ENCODE measurements at regions not wholly inside any gene's neighbourhood (a gene's known extent, or its start where the extent isn't known, plus 50 kb on each side); places are given as distances from the start of the nearest gene placed in this dataset.

- no peak for TF ChIP-seq ZNF425 (CRISPR knock-in tag; conservative IDR thresholded peaks at IDR 0.05)
- TF ChIP-seq AFF4 (CRISPR knock-in tag; IDR thresholded peaks at IDR 0.05; ENCODE audit: borderline replicate concordance), result no peak
Observed at GRCh38 chr20:52348434-52348833, 156.9 kb upstream of the ZFP64 start (continued).

GRCh38 chr20:52346797-52347196 lies 155.2 kb upstream of the ZFP64 start:
- H3K27me3 Mint-ChIP-seq (ENCODE audit: low read depth), result no peaks in the 10 kb centered on the region
- no peaks in the 10 kb centered on the region for H3K36me3 Mint-ChIP-seq

GRCh38 chr20:52342913-52343312 lies 151.3 kb upstream of the ZFP64 start:
- H3K27me3 Mint-ChIP-seq (ENCODE audit: low read depth), result no peaks in the 10 kb centered on the region
- ATAC-seq (no peak), DNase-seq (ENCODE audit: low spot score) (no peak)
- ChIA-PET CTCF (no interaction called here), POLR2A (no interaction called here)
- peaks cover 10% of the 10 kb centered on the region for H3K9me3 Mint-ChIP-seq
- no peaks in the 10 kb centered on the region for H3K4me1 Mint-ChIP-seq
- no peak overlapping the region for H3K4me3 Mint-ChIP-seq
- peaks cover 5% of the 10 kb centered on the region; the same call in 1 of the 2 replicates for H3K36me3 Mint-ChIP-seq
- no peak overlapping the region for H3K27ac Mint-ChIP-seq
- no peak for TF ChIP-seq ZNF396 (CRISPR knock-in tag; IDR thresholded peaks at IDR 0.05; ENCODE audit: borderline replicate concordance)
- no peak for TF ChIP-seq PRDM15 (CRISPR knock-in tag; IDR thresholded peaks at IDR 0.05)
- TF ChIP-seq HMGA2 (CRISPR knock-in tag; IDR thresholded peaks at IDR 0.05), result no peak
- no peak for TF ChIP-seq ZBTB21 (CRISPR knock-in tag; IDR thresholded peaks at IDR 0.05; ENCODE audit: borderline replicate concordance)
- TF ChIP-seq JUN (CRISPR knock-in tag; IDR thresholded peaks at IDR 0.05), result no peak
- TF ChIP-seq ATF2 (CRISPR knock-in tag; IDR thresholded peaks at IDR 0.05; ENCODE audit: borderline replicate concordance, low read depth), result no peak
- TF ChIP-seq FOXJ3 (CRISPR knock-in tag; IDR thresholded peaks at IDR 0.05; ENCODE audit: borderline replicate concordance), result no peak
- TF ChIP-seq ZNF671 (CRISPR knock-in tag; IDR thresholded peaks at IDR 0.05), result no peak
- TF ChIP-seq GTF2I (CRISPR knock-in tag; conservative IDR thresholded peaks at IDR 0.05), result no peak
- TF ChIP-seq PRRX2 (CRISPR knock-in tag; IDR thresholded peaks at IDR 0.05), result no peak

More at GRCh38 chr20:52346797-52347196, 155.2 kb upstream of the ZFP64 start:
- H3K27ac Mint-ChIP-seq, result no peak overlapping the region
- ATAC-seq (no peak), DNase-seq (ENCODE audit: low spot score) (no peak)
- ChIA-PET POLR2A (no interaction called here), CTCF (no interaction called here)
- TF ChIP-seq ZNF532 (CRISPR knock-in tag; IDR thresholded peaks at IDR 0.05; ENCODE audit: borderline replicate concordance) (no peak), HMGA2 (CRISPR knock-in tag; IDR thresholded peaks at IDR 0.05) (no peak)
- H3K4me1 Mint-ChIP-seq, result no peaks in the 10 kb centered on the region
- H3K4me3 Mint-ChIP-seq, result no peak overlapping the region
- no peaks in the 10 kb centered on the region; the same call in 1 of the 2 replicates for H3K9me3 Mint-ChIP-seq

Measured in WTC11 (cell line).